ENCODE measurements at regions not wholly inside any gene's neighbourhood (a gene's known extent, or its start where the extent isn't known, plus 50 kb on each side); places are given as distances from the start of the nearest gene placed in this dataset.
"Not testable (repeated sequence)": the region's sequence is repeated elsewhere in the genome, so short reads cannot be mapped to it uniquely, and the experiment has no call there.

- Mint-ChIP-seq H3K36me3 (ENCODE audit: low read depth) (peaks cover 6% of the 10 kb centered on the region), H3K27ac (peak overlapping the region; percentile 63), H3K9me3 (peaks cover 6% of the 10 kb centered on the region), H3K4me1 (peaks cover 30% of the 10 kb centered on the region), H3K27me3 (ENCODE audit: low read depth, poor library complexity) (no peaks in the 10 kb centered on the region), H3K4me3 (no peak overlapping the region)
- TF ChIP-seq CTCF (IDR thresholded peaks at IDR 0.05) = no peak
- no peak for DNase-seq
Measured at GRCh38 chr6:125639466-125640020, 109.9 kb upstream of the HEY2 start.

GRCh38 chr6:125640441-125641150, 108.8 kb upstream of the HEY2 start:
- Mint-ChIP-seq H3K4me3 (no peak overlapping the region), H3K36me3 (ENCODE audit: low read depth) (peaks cover 6% of the 10 kb centered on the region), H3K4me1 (peaks cover 37% of the 10 kb centered on the region), H3K9me3 (peaks cover 14% of the 10 kb centered on the region), H3K27me3 (ENCODE audit: low read depth, poor library complexity) (no peaks in the 10 kb centered on the region), H3K27ac (no peak overlapping the region)
- DNase-seq = no peak
- no peak for TF ChIP-seq CTCF (IDR thresholded peaks at IDR 0.05)

GRCh38 chr6:125643967-125644661, 105.3 kb upstream of the HEY2 start:
- H3K36me3 Mint-ChIP-seq (ENCODE audit: low read depth); H3K27ac Mint-ChIP-seq; H3K4me3 Mint-ChIP-seq; H3K27me3 Mint-ChIP-seq (ENCODE audit: low read depth, poor library complexity); DNase-seq: not testable (repeated sequence)
- H3K9me3 Mint-ChIP-seq = peaks cover 20% of the 10 kb centered on the region
- H3K4me1 Mint-ChIP-seq = peaks cover 32% of the 10 kb centered on the region

- Mint-ChIP-seq H3K4me3 (no peak overlapping the region), H3K9me3 (peaks cover 20% of the 10 kb centered on the region), H3K27me3 (ENCODE audit: low read depth, poor library complexity) (peaks cover 4% of the 10 kb centered on the region), H3K4me1 (peaks cover 7% of the 10 kb centered on the region), H3K27ac (peak overlapping the region; percentile 87), H3K36me3 (ENCODE audit: low read depth) (peaks cover 6% of the 10 kb centered on the region)
- no peak for DNase-seq
- no peak for TF ChIP-seq CTCF (IDR thresholded peaks at IDR 0.05)
Measured at GRCh38 chr6:125647391-125647790, 102.0 kb upstream of the HEY2 start.

GRCh38 chr6:125653752-125654151, 95.7 kb upstream of the HEY2 start:
- peaks cover 24% of the 10 kb centered on the region for H3K4me1 Mint-ChIP-seq
- not testable (repeated sequence) for H3K36me3 Mint-ChIP-seq (ENCODE audit: low read depth); H3K9me3 Mint-ChIP-seq; DNase-seq; H3K27me3 Mint-ChIP-seq (ENCODE audit: low read depth, poor library complexity); H3K4me3 Mint-ChIP-seq; H3K27ac Mint-ChIP-seq

GRCh38 chr6:125655511-125655910, 93.9 kb upstream of the HEY2 start:
- no peak overlapping the region for H3K27ac Mint-ChIP-seq
- no peaks in the 10 kb centered on the region for H3K36me3 Mint-ChIP-seq (ENCODE audit: low read depth)
- peaks cover 9% of the 10 kb centered on the region for H3K27me3 Mint-ChIP-seq (ENCODE audit: low read depth, poor library complexity)
- H3K4me3 Mint-ChIP-seq = no peak overlapping the region
- DNase-seq = no peak
- H3K4me1 Mint-ChIP-seq = peaks cover 29% of the 10 kb centered on the region
- H3K9me3 Mint-ChIP-seq = peaks cover 5% of the 10 kb centered on the region
- no peak for TF ChIP-seq CTCF (IDR thresholded peaks at IDR 0.05)

Data from nephron progenitor cell (in vitro differentiated cells).